Neutrophil (primary cell): ENCODE measurements at regions not wholly inside any gene's neighbourhood (a gene's known extent, or its start where the extent isn't known, plus 50 kb on each side); places are given as distances from the start of the nearest gene placed in this dataset.

Experiments
- H3K27ac ChIP-seq: fragments of 200-600 bp; sonication (generic); 2 replicates; pipeline ENCODE4 v1.5.1; 2016; ENCODE audit warnings: mild to moderate bottlenecking, moderate library complexity
- H3K27me3 ChIP-seq: fragments of 200-600 bp; sonication (generic); 2 replicates; pipeline ENCODE4 v1.6.0; 2016; ENCODE audit warnings: mild to moderate bottlenecking
- H3K36me3 ChIP-seq: fragments of 200-600 bp; sonication (generic); 2 replicates; pipeline ENCODE4 v1.5.1; 2017
- H3K4me1 ChIP-seq, 2 experiments: fragments of 200-600 bp in 1 of 2; sonication (generic) in 1 of 2; 1 replicate in 1 of 2; 2 replicates in 1 of 2; pipeline versions ENCODE4 v1.5.1 to v1.6.1; 2013 to 2016; ENCODE audit warnings: low read depth in 1 of 2, low read length in 1 of 2, mild to moderate bottlenecking in 1 of 2, moderate library complexity in 1 of 2; ENCODE audit not compliant: control insufficient read depth in 1 of 2, insufficient read depth in 1 of 2
- H3K4me3 ChIP-seq, 2 experiments: fragments of 200-600 bp in 1 of 2; sonication (generic) in 1 of 2; 1 replicate in 1 of 2; 2 replicates in 1 of 2; pipeline ENCODE4 v1.5.1; 2013 to 2016; ENCODE audit warnings: low read depth in 1 of 2, low read length in 1 of 2, mild to moderate bottlenecking in 1 of 2, moderate library complexity in 1 of 2
- H3K9me3 ChIP-seq: fragments of 200-600 bp; sonication (generic); 2 replicates; pipeline ENCODE4 v1.5.1; 2016
- TF ChIP-seq, protein P1 (sequence below): fragments of 200-600 bp; sonication (generic); IDR thresholded peaks from 2 replicates; pipeline ENCODE4 v1.5.1; 2016; ENCODE audit warnings: antibody characterized with exemption

DNA sequence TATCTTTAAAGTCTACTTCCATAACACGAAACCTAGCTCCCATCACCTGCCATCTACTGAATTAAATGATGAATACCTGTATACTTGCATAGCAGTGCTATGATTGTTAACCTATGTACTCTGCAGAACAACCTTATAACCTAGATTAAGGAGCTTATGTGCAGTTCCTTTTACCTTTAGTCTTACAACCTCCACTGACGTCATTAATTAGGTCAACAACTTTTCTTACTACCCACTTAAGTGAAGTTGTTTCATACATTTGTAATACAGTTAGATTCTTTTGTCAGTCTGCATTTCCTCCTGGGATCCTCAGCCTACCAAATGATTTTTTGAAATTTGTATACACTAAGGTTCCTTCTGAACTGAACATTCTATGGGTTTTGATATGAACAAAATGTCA is 1082.3 kb downstream of the SUCLG1 start:
- no peak overlapping the region for H3K4me3 ChIP-seq

GRCh38 chr2:83370419-83370762 is 1088.7 kb downstream of the SUCLG1 start:
- no peaks in the 10 kb centered on the region for H3K27me3 ChIP-seq
- no peaks in the 10 kb centered on the region for H3K36me3 ChIP-seq
- TF ChIP-seq, protein P1, sequence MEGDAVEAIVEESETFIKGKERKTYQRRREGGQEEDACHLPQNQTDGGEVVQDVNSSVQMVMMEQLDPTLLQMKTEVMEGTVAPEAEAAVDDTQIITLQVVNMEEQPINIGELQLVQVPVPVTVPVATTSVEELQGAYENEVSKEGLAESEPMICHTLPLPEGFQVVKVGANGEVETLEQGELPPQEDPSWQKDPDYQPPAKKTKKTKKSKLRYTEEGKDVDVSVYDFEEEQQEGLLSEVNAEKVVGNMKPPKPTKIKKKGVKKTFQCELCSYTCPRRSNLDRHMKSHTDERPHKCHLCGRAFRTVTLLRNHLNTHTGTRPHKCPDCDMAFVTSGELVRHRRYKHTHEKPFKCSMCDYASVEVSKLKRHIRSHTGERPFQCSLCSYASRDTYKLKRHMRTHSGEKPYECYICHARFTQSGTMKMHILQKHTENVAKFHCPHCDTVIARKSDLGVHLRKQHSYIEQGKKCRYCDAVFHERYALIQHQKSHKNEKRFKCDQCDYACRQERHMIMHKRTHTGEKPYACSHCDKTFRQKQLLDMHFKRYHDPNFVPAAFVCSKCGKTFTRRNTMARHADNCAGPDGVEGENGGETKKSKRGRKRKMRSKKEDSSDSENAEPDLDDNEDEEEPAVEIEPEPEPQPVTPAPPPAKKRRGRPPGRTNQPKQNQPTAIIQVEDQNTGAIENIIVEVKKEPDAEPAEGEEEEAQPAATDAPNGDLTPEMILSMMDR = no peak
- H3K4me3 ChIP-seq = no peak overlapping the region
- no peak overlapping the region for H3K27ac ChIP-seq
- no peaks in the 10 kb centered on the region for H3K4me1 ChIP-seq
- no peaks in the 10 kb centered on the region for H3K9me3 ChIP-seq

More for the DNA sequence above, 1082.3 kb downstream of the SUCLG1 start:
- no peaks in the 10 kb centered on the region for H3K4me1 ChIP-seq
- H3K9me3 ChIP-seq = no peaks in the 10 kb centered on the region
- H3K36me3 ChIP-seq = no peaks in the 10 kb centered on the region
- TF ChIP-seq, protein P1 = no peak
- H3K27me3 ChIP-seq = no peaks in the 10 kb centered on the region
- H3K27ac ChIP-seq = no peak overlapping the region

GRCh38 chr2:83369601-83370418 is 1089.3 kb downstream of the SUCLG1 start:
- H3K4me1 ChIP-seq = no peaks in the 10 kb centered on the region
- no peaks in the 10 kb centered on the region for H3K36me3 ChIP-seq
- no peaks in the 10 kb centered on the region for H3K27me3 ChIP-seq
- H3K27ac ChIP-seq = no peak overlapping the region
- TF ChIP-seq, protein P1 = no peak
- no peak overlapping the region for H3K4me3 ChIP-seq
- H3K9me3 ChIP-seq = no peaks in the 10 kb centered on the region

DNA sequence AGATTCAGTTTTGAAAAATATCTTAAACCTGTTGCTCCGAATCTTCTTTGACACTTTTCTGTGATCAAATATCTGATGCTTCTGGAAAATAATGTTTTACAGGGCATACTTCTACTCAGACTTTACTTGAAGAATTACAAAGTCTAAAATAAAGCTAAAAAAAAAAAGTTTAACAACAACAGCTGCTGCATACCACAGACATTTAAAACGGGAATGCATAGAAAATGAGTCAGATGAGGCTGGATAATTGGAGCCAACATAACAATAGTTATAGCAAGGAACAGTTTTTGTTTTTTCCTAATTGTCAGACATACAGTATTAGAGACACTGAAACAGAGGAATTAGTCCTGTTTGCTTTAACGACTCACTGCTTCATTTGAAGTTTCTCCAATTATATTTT is 1090.2 kb downstream of the SUCLG1 start:
- no peaks in the 10 kb centered on the region for H3K4me1 ChIP-seq
- TF ChIP-seq, protein P1 = no peak
- no peak overlapping the region for H3K4me3 ChIP-seq
- no peaks in the 10 kb centered on the region for H3K9me3 ChIP-seq
- no peaks in the 10 kb centered on the region for H3K36me3 ChIP-seq
- no peak overlapping the region for H3K27ac ChIP-seq
- H3K27me3 ChIP-seq = no peaks in the 10 kb centered on the region

DNA sequence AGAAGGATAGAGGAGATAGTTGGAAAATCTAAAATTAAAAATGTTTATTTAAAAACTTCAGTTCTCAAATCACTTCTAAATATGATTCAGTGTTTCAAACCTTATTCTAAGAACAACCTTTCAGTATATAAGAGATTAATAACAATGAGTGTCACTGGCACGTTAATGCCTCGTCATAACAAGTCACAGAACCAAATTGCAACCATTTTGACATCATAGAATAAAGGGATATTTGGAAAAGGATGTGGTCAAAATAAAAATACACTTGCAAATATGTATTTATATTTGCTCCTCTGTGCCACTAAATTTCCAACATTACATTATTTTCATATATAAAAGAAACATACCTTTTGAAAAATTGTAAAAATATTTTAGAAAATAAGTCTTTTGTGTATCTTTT is 1090.6 kb downstream of the SUCLG1 start:
- Histone ChIP-seq H3K4me1 (no peaks in the 10 kb centered on the region), H3K27ac (no peak overlapping the region), H3K4me3 (no peak overlapping the region), H3K9me3 (no peaks in the 10 kb centered on the region), H3K36me3 (no peaks in the 10 kb centered on the region), H3K27me3 (no peaks in the 10 kb centered on the region)
- TF ChIP-seq, protein P1 = no peak
